RCC 7860 (cell line): ENCODE measurements at regions not wholly inside any gene's neighbourhood (a gene's known extent, or its start where the extent isn't known, plus 50 kb on each side); places are given as distances from the start of the nearest gene placed in this dataset.
"Not testable (repeated sequence)": the region's sequence is repeated elsewhere in the genome, so short reads cannot be mapped to it uniquely, and the experiment has no call there.

Experiments used
- DNase-seq: peaks from one replicate; pipeline ENCODE4 v3.0.0-alpha.2; 2015; ENCODE audit warnings: low spot score
- FAIRE-seq: peaks from 2 replicates; lab custom pipeline; 2012; peaks lifted over from hg19 to GRCh38; lab: Jason Lieb, UNC

GRCh38 chr4:103499094-103499493, 220.7 kb downstream of the TACR3 start:
- FAIRE-seq (no peak), DNase-seq (no peak)

GRCh38 chr4:103498161-103499070, 221.4 kb downstream of the TACR3 start:
- DNase-seq (peak; percentile 59), FAIRE-seq (peak; percentile 47)

GRCh38 chr4:103497692-103498091, 222.1 kb downstream of the TACR3 start:
- no peak for FAIRE-seq
- no peak for DNase-seq

- FAIRE-seq (no peak), DNase-seq (no peak)
Observed at GRCh38 chr4:103496800-103497199, 223.0 kb downstream of the TACR3 start.

- no peak for DNase-seq
- no peak for FAIRE-seq
Observed at GRCh38 chr4:103493450-103494159, 226.2 kb downstream of the TACR3 start.

GRCh38 chr4:103485296-103485695, 234.5 kb downstream of the TACR3 start:
- not testable (repeated sequence) for FAIRE-seq, DNase-seq

- FAIRE-seq (no peak), DNase-seq (no peak)
Observed at GRCh38 chr4:103484521-103484920, 235.3 kb downstream of the TACR3 start.

- DNase-seq (no peak), FAIRE-seq (no peak)
Observed at GRCh38 chr4:103482893-103483292, 236.9 kb downstream of the TACR3 start.

- FAIRE-seq (no peak), DNase-seq (no peak)
Observed at GRCh38 chr4:103482471-103482870, 237.3 kb downstream of the TACR3 start.

- FAIRE-seq: no peak
- no peak for DNase-seq
Observed at GRCh38 chr4:103478734-103479133, 241.1 kb downstream of the TACR3 start.

- FAIRE-seq: no peak
- no peak for DNase-seq
Observed at GRCh38 chr4:103478210-103478609, 241.6 kb downstream of the TACR3 start.

GRCh38 chr4:103457566-103457965, 259.4 kb upstream of the CENPE start:
- DNase-seq: no peak
- FAIRE-seq: no peak

- FAIRE-seq (no peak), DNase-seq (no peak)
Observed at GRCh38 chr4:103451341-103451740, 253.2 kb upstream of the CENPE start.

GRCh38 chr4:103450693-103451092, 252.6 kb upstream of the CENPE start:
- DNase-seq (no peak), FAIRE-seq (no peak)

- DNase-seq (no peak), FAIRE-seq (no peak)
Observed at GRCh38 chr4:103449296-103450023, 251.3 kb upstream of the CENPE start.

- FAIRE-seq: no peak
- DNase-seq: no peak
Observed at GRCh38 chr4:103445377-103445776, 247.2 kb upstream of the CENPE start.

- DNase-seq: no peak
- no peak for FAIRE-seq
Observed at GRCh38 chr4:103443324-103443723, 245.2 kb upstream of the CENPE start.

- FAIRE-seq: no peak
- no peak for DNase-seq
Observed at GRCh38 chr4:103429283-103429682, 231.1 kb upstream of the CENPE start.

- no peak for FAIRE-seq
- DNase-seq: no peak
Observed at GRCh38 chr4:103425406-103425805, 227.3 kb upstream of the CENPE start.

GRCh38 chr4:103424853-103425252, 226.7 kb upstream of the CENPE start:
- FAIRE-seq (no peak), DNase-seq (no peak)

- FAIRE-seq (no peak), DNase-seq (no peak)
Observed at GRCh38 chr4:103423261-103423660, 225.1 kb upstream of the CENPE start.
